ENCODE measurements at regions not wholly inside any gene's neighbourhood (a gene's known extent, or its start where the extent isn't known, plus 50 kb on each side); places are given as distances from the start of the nearest gene placed in this dataset.

DNA sequence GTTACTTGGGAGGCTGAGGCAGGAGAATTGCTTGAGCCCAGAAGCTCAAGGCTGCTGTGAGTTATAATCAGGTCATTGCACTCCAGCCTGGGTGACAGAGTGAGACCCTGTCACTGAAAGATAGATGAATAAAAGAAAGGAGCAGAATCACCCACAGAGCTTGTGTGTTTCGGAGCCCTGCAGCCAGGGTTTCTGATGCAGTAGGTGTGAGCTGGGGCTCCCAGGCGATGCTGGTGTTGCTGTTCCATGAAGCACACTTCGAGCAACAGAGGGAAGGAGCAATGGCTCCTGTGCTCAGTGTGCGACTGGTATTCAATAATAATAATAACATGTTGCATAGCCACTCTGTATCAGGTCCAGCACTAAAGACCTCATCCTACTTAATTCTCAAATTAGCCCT lies 197.5 kb upstream of the CST7 start:
- no peak for TF ChIP-seq POLR2A (IDR thresholded peaks at IDR 0.05; ENCODE audit: low read length)
- TF ChIP-seq GATA1 (IDR thresholded peaks at IDR 0.05; ENCODE audit: low read depth, low read length): no peak

Data from erythroblast (primary cell).